HEK293 (cell line): ENCODE measurements at regions not wholly inside any gene's neighbourhood (a gene's known extent, or its start where the extent isn't known, plus 50 kb on each side); places are given as distances from the start of the nearest gene placed in this dataset.

Experiments used
- CTCF ChIA-PET: fragments of 350-600 bp; formaldehyde crosslinking; extraction: SDS; loops from one replicate; lab custom pipeline; 2021; ENCODE audit warnings: antibody characterized with exemption; lab: Yijun Ruan, JAX
- POLR2A ChIA-PET: fragments of 300-600 bp; formaldehyde crosslinking; extraction: SDS; loops from one replicate; lab custom pipeline; 2020; ENCODE audit warnings: antibody characterized with exemption, inconsistent platforms; lab: Yijun Ruan, JAX
- H3K27ac ChIP-seq: fragments of 200-500 bp; sonication (Bioruptor generic); 2 replicates; pipeline ENCODE4 v1.5.1; 2014; ENCODE audit warnings: low read depth, low read length, control low read depth, inconsistent platforms; ENCODE audit errors: extremely low read depth
- H3K36me3 ChIP-seq, 2 experiments: fragments of 200-500 bp in 1 of 2; sonication (Bioruptor generic) in 1 of 2; 1 replicate in 1 of 2; 2 replicates in 1 of 2; pipeline ENCODE4 v1.5.1; 2014 to 2017; ENCODE audit warnings: inconsistent platforms in 2 of 2, low read length in 2 of 2; ENCODE audit not compliant: control insufficient read depth in 2 of 2, insufficient read depth in 1 of 2
- H3K4me1 ChIP-seq: fragments of 200-500 bp; sonication (Bioruptor generic); 2 replicates; pipeline ENCODE4 v1.5.1; 2014; ENCODE audit warnings: mild to moderate bottlenecking, low read length, inconsistent platforms; ENCODE audit not compliant: control insufficient read depth, insufficient read depth
- H3K4me3 ChIP-seq: 2 replicates; pipeline ENCODE4 v1.5.1; 2011; ENCODE audit warnings: low read depth, mild to moderate bottlenecking, control low read depth, low read length, moderate library complexity
- H3K9me3 ChIP-seq: fragments of 200-500 bp; sonication (Bioruptor generic); 2 replicates; pipeline ENCODE4 v1.5.1; 2014; ENCODE audit warnings: low read depth, low read length, inconsistent platforms; ENCODE audit not compliant: control insufficient read depth, insufficient read depth
- BCL11A ChIP-seq: fragments of 450-650 bp; formaldehyde crosslinking; IDR thresholded peaks from 2 replicates; pipeline ENCODE4 v1.5.1; 2016; ENCODE audit warnings: low read depth, missing biosample characterization, missing genetic modification characterization
- BCL11B ChIP-seq: fragments of 450-650 bp; formaldehyde crosslinking; IDR thresholded peaks from 2 replicates; pipeline ENCODE4 v1.5.1; 2016; ENCODE audit warnings: low read depth, missing biosample characterization, missing genetic modification characterization
- GLI4 ChIP-seq: fragments of 450-650 bp; formaldehyde crosslinking; IDR thresholded peaks from 2 replicates; pipeline ENCODE4 v1.5.1; 2016; ENCODE audit warnings: missing biosample characterization, missing genetic modification characterization
- GLIS1 ChIP-seq: fragments of 450-650 bp; formaldehyde crosslinking; IDR thresholded peaks from 2 replicates; pipeline ENCODE4 v1.5.1; 2016; ENCODE audit warnings: missing biosample characterization, missing genetic modification characterization
- KLF7 ChIP-seq: fragments of 450-650 bp; formaldehyde crosslinking; IDR thresholded peaks from 2 replicates; pipeline ENCODE4 v1.5.1; 2016; ENCODE audit warnings: missing biosample characterization, missing genetic modification characterization, borderline replicate concordance
- OVOL3 ChIP-seq: fragments of 450-650 bp; formaldehyde crosslinking; IDR thresholded peaks from 2 replicates; pipeline ENCODE4 v1.5.1; 2016; ENCODE audit warnings: missing biosample characterization, missing genetic modification characterization
- REPIN1 ChIP-seq: fragments of 450-650 bp; formaldehyde crosslinking; IDR thresholded peaks from 2 replicates; pipeline ENCODE4 v1.5.1; 2017; ENCODE audit warnings: missing biosample characterization, missing genetic modification characterization, low read depth
- ZNF10 ChIP-seq: fragments of 450-650 bp; formaldehyde crosslinking; IDR thresholded peaks from 2 replicates; pipeline ENCODE4 v1.5.1; 2017; ENCODE audit warnings: missing biosample characterization, missing genetic modification characterization
- ZNF112 ChIP-seq: fragments of 450-650 bp; formaldehyde crosslinking; IDR thresholded peaks from 2 replicates; pipeline ENCODE4 v1.5.0; 2017; ENCODE audit warnings: missing biosample characterization, missing genetic modification characterization
- ZNF114 ChIP-seq: fragments of 450-650 bp; formaldehyde crosslinking; IDR thresholded peaks from 2 replicates; pipeline ENCODE4 v1.5.0; 2017; ENCODE audit warnings: missing biosample characterization, missing genetic modification characterization
- ZNF132 ChIP-seq: fragments of 450-650 bp; formaldehyde crosslinking; IDR thresholded peaks from 2 replicates; pipeline ENCODE4 v1.5.1; 2017; ENCODE audit warnings: missing biosample characterization, missing genetic modification characterization, borderline replicate concordance
- ZNF146 ChIP-seq: fragments of 450-650 bp; formaldehyde crosslinking; IDR thresholded peaks from 2 replicates; pipeline ENCODE4 v1.5.1; 2016; ENCODE audit warnings: missing biosample characterization, missing genetic modification characterization
- ZNF148 ChIP-seq: fragments of 450-650 bp; formaldehyde crosslinking; IDR thresholded peaks from 2 replicates; pipeline ENCODE4 v1.5.0; 2017; ENCODE audit warnings: missing biosample characterization, missing genetic modification characterization, borderline replicate concordance
- ZNF157 ChIP-seq: fragments of 450-650 bp; formaldehyde crosslinking; IDR thresholded peaks from 2 replicates; pipeline ENCODE4 v1.5.1; 2016; ENCODE audit warnings: missing biosample characterization, missing genetic modification characterization
- ZNF184 ChIP-seq: fragments of 450-650 bp; IDR thresholded peaks from 2 replicates; pipeline ENCODE4 v1.5.1; 2018; ENCODE audit warnings: missing biosample characterization, mild to moderate bottlenecking, missing genetic modification characterization
- ZNF473 ChIP-seq: fragments of 450-650 bp; formaldehyde crosslinking; IDR thresholded peaks from 2 replicates; pipeline ENCODE4 v1.5.1; 2017; ENCODE audit warnings: missing biosample characterization, missing genetic modification characterization
- ZNF514 ChIP-seq: fragments of 450-650 bp; formaldehyde crosslinking; IDR thresholded peaks from 2 replicates; pipeline ENCODE4 v1.5.1; 2016; ENCODE audit warnings: missing biosample characterization, missing genetic modification characterization
- ZNF558 ChIP-seq: fragments of 450-650 bp; formaldehyde crosslinking; IDR thresholded peaks from 2 replicates; pipeline ENCODE4 v1.5.1; 2016; ENCODE audit warnings: missing biosample characterization, missing genetic modification characterization
- ZNF639 ChIP-seq: fragments of 450-650 bp; formaldehyde crosslinking; IDR thresholded peaks from 2 replicates; pipeline ENCODE4 v1.5.1; 2016; ENCODE audit warnings: missing biosample characterization, missing genetic modification characterization
- ZNF707 ChIP-seq: fragments of 450-650 bp; formaldehyde crosslinking; IDR thresholded peaks from 2 replicates; pipeline ENCODE4 v1.5.1; 2016; ENCODE audit warnings: missing biosample characterization, missing genetic modification characterization
- ZNF776 ChIP-seq: fragments of 450-650 bp; formaldehyde crosslinking; IDR thresholded peaks from 2 replicates; pipeline ENCODE4 v1.5.0; 2017; ENCODE audit warnings: missing biosample characterization, missing genetic modification characterization, borderline replicate concordance
- ZSCAN30 ChIP-seq: fragments of 450-650 bp; IDR thresholded peaks from 2 replicates; pipeline ENCODE4 v1.5.1; 2018; ENCODE audit warnings: missing biosample characterization, mild to moderate bottlenecking, missing genetic modification characterization, moderate library complexity
- TF ChIP-seq, protein P1 (sequence below): fragments of 450-650 bp; formaldehyde crosslinking; IDR thresholded peaks from 2 replicates; pipeline ENCODE4 v1.5.1; 2016; ENCODE audit warnings: missing biosample characterization, missing genetic modification characterization
- TF ChIP-seq, protein P2 (sequence below): fragments of 450-650 bp; formaldehyde crosslinking; IDR thresholded peaks from 2 replicates; pipeline ENCODE4 v1.5.1; 2016; ENCODE audit warnings: missing biosample characterization, missing genetic modification characterization

GRCh38 chr4:124491361-124492145 lies 221.0 kb downstream of the ANKRD50 start (continued):
- TF ChIP-seq ZNF558 (tag by site-specific recombination) (no peak), REPIN1 (no peak), BCL11B (no peak), ZNF148 (no peak), ZNF707 (no peak)
- TF ChIP-seq, protein P1, sequence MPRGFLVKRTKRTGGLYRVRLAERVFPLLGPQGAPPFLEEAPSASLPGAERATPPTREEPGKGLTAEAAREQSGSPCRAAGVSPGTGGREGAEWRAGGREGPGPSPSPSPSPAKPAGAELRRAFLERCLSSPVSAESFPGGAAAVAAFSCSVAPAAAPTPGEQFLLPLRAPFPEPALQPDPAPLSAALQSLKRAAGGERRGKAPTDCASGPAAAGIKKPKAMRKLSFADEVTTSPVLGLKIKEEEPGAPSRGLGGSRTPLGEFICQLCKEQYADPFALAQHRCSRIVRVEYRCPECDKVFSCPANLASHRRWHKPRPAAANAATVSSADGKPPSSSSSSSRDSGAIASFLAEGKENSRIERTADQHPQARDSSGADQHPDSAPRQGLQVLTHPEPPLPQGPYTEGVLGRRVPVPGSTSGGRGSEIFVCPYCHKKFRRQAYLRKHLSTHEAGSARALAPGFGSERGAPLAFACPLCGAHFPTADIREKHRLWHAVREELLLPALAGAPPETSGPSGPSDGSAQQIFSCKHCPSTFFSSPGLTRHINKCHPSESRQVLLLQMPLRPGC = no peak

GRCh38 chr4:124499261-124499660 lies 213.3 kb downstream of the ANKRD50 start:
- CTCF ChIA-PET = no interaction called here
- H3K4me1 ChIP-seq = no peaks in the 10 kb centered on the region
- TF ChIP-seq ZNF10 (tag by site-specific recombination) (no peak), OVOL3 (tag by site-specific recombination) (no peak), ZNF639 (tag by site-specific recombination) (no peak), ZNF112 (tag by site-specific recombination) (no peak), KLF7 (tag by site-specific recombination) (no peak), ZNF776 (tag by site-specific recombination) (no peak), GLIS1 (tag by site-specific recombination) (no peak), GLI4 (tag by site-specific recombination) (no peak), ZNF473 (tag by site-specific recombination) (no peak), BCL11A (tag by site-specific recombination) (no peak), ZNF184 (tag by site-specific recombination) (no peak), ZSCAN30 (tag by site-specific recombination) (no peak), ZNF514 (no peak), ZNF157 (tag by site-specific recombination) (no peak), ZNF132 (tag by site-specific recombination) (no peak), ZNF707 (no peak), ZNF114 (no peak), ZNF146 (no peak)
- TF ChIP-seq, protein P2, sequence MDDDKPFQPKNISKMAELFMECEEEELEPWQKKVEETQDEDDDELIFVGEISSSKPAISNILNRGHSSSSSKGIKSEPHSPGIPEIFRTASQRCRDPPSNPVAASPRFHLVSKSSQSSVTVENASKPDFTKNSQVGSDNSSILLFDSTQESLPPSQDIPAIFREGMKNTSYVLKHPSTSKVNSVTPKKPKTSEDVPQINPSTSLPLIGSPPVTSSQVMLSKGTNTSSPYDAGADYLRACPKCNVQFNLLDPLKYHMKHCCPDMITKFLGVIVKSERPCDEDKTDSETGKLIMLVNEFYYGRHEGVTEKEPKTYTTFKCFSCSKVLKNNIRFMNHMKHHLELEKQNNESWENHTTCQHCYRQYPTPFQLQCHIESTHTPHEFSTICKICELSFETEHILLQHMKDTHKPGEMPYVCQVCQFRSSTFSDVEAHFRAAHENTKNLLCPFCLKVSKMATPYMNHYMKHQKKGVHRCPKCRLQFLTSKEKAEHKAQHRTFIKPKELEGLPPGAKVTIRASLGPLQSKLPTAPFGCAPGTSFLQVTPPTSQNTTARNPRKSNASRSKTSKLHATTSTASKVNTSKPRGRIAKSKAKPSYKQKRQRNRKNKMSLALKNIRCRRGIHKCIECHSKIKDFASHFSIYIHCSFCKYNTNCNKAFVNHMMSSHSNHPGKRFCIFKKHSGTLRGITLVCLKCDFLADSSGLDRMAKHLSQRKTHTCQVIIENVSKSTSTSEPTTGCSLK (tag by site-specific recombination) = no peak
- TF ChIP-seq, all 188 proteins: peak for 0
- Histone ChIP-seq H3K4me3 (no peak overlapping the region), H3K27ac (no peak overlapping the region), H3K9me3 (no peaks in the 10 kb centered on the region), H3K36me3 (no peaks in the 10 kb centered on the region)
- POLR2A ChIA-PET = no interaction called here
